ENCODE measurements at regions not wholly inside any gene's neighbourhood (a gene's known extent, or its start where the extent isn't known, plus 50 kb on each side); places are given as distances from the start of the nearest gene placed in this dataset. TPM values are rescaled to one million over a fixed set of nuclear protein-coding genes. Genes with fewer than 3 reads are reported as not detected.

DNA sequence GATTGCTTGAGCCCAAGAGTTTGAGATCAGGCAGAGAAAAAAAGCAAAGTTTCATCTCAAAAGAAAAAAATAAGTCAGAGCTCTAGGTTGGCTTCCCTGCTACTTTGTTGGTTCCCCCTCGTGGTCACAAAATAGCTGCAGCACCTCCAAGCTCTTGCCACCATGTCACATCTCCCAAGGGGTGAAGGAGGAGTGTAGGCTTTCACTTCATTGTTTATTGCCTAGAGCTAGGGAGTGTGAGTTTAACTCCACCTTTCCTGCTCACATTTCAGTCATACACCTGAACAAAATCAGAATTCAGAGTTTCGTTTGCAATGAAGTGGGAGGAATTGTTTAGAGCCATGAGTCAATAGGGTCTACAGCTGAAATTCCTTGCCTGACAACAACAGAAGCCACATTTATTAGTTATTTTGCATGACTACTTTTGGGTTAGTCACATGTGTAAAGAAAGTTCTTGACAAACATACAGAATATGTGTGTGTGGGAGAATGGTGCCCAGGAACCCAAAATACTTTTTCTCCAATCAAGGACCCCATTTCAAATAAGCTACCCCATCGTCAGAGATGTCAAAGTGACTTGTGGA lies 56.2 kb upstream of the UFL1 start:
- DNase-seq = no peak

DNA sequence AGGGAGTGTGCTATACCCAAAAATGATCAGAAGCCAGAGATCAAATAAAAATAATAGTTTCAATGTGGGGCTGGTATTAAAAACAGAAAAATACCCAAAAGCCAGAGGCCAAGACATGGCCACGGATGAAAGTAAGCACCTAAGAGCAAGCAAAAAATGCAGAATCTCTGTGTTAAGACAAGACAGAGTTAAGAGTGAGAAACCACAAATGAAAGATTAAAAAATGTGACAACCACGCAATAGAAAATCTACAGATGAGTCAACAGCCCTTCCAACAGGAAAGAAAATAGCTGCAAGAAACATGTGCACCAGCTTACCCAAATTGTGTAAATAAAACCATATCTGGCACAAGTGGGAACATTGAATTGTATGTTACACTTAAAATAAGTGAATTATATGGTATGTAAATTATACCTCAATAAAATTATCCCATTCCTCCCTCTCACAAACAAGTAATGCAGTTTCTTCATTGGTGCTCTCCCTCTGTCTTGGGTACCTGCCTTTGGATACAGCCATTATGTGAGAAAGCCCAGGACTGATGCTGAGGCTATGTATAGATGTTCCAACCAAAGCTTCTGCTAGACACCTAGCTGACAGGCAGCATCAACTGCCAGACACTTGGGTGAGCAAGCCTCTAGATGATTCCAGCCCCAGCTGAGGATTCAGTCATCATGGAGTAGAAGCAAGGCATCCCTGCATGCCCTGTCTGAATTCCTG lies 55.3 kb upstream of the UFL1 start:
- DNase-seq = no peak

DNA sequence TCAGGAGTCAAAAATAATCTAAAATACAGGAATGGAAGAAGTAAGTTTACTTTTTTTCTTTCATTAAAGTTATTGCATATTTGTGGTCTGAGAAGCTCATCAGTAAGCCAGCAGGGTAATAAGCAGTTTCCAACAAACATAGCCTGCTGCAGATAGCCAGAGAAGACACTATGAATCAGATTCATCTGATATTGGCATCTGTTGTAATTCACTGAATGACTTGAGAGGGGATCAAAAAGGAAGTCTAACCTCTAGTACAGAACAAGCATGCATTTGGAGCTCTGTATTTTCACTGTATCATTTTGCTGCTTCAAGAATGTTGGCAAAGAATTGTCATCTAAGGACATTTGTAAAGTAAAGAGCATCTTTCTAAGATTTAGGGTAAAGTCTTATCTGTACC lies 53.8 kb upstream of the UFL1 start:
- DNase-seq = no peak

DNA sequence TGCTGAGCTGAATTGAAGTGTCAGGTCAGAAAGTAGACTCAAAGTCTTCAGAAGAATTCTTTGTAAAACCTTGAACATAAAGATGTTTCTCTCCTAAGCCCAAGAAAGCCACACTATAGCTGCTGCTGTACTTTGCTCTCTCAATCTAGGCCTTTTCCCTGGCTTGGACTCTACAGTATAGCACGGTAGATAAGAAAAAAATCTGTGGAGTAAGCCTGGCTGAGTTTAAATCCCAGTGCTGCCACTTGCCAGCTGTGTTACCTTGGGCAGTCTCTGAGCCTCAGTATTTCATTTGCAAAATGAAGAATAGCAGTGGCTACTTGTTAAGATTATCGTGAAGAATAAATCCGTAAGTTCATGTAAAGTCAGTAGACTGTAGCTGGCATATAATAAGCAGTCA lies 53.3 kb upstream of the UFL1 start:
- DNase-seq = no peak

DNA sequence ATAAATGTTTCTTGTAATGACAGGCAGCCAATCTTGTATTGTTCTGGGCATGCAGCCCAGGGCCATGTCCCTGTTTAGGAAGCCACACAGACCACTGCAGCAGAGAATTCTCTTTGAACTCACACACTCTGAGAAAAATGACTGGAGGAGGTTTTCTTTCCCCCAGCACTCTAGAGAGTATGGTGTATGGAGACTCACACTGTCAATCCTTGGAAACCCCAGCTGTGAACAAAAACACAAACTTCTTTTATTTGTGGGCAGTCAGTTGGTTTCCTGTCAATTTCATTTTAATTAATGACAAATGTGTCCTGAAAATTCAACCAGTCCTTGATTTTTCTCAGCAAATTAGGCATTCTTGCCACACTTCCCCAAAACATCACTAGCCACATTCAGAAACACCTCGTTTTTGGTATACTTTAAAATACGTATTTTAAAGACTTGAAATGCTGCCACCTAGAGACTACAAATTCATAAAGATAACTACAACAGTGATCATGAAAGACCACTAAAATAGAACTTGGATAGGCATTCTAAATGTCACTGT lies 52.9 kb upstream of the UFL1 start:
- DNase-seq = no peak

DNA sequence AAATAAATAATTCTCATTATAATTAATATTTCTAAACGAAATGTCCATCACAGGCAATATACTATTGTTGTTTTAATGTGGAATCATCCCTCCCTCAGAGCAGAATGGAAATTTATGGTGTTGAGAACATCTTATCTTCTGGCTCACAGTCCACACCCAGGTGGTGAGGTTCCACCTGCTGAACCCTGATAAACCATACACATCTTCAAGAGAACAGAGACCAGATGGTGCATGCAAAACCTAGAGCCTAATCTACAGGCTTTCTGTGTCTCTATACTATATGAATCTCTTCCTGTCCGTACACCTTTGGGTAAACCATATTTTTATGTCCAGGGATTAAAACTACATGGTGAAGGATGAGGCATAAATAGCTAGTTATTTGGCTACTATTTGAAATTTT lies 52.3 kb upstream of the UFL1 start:
- DNase-seq = no peak

DNA sequence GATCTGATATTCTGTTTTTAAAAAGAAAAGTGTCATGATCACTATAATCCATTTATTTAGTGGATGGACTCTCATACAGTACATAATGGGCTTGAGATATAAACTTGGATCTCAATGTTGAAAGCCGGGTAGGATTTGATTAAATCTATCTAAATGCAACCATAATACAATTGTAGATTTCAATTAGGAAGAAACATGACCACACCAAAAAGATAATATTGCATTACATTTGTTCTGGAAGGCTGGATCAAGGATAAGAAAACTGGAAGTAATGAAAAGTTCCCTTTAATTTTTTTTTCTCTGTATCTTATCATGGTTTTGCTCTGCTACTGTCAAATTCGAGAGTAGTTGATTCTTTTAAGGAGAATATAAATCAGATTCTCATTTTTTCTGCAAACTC lies 51.3 kb upstream of the UFL1 start:
- no peak for DNase-seq

Small RNAs in the stretch of these regions (small RNA-seq; reads per million reads assigned to genes)
- gene RN7SL797P (ENCODE audit: low replicate concordance) = not detected

Measured in tongue (tissue), 2 donors.